K562 (cell line): ENCODE measurements at regions not wholly inside any gene's neighbourhood (a gene's known extent, or its start where the extent isn't known, plus 50 kb on each side); places are given as distances from the start of the nearest gene placed in this dataset.

ENCODE experiments used
- ATAC-seq: fragments of 200-7000 bp; cut with Tn5 transposase; 3 replicates; pipeline ENCODE4 v1.9.1; 2020; ENCODE audit warnings: moderate library complexity
- BruUV-seq: library from RNA; stranded (reverse); fragments of 400-500 nt; replicated peaks from 2 replicates; lab custom pipeline; 2021; lab: Mats Ljungman, UMichigan
- CTCF ChIA-PET: fragments of 300-600 bp; formaldehyde crosslinking; extraction: SDS; loops from one replicate; lab custom pipeline; 2021; ENCODE audit warnings: low intra/inter-chr PET ratio; lab: Yijun Ruan, JAX
- POLR2A ChIA-PET: fragments of 300-600, 350-650 bp; sonication (Branson Sonifier 250); formaldehyde crosslinking; extraction: SDS; loops from one replicate; lab custom pipeline; 2021; ENCODE audit warnings: antibody characterized with exemption, inconsistent platforms; lab: Yijun Ruan, JAX
- DNase-seq, 4 experiments: peaks; one replicate each; pipeline versions ENCODE4 v3.0.0 to v3.0.0-alpha.2; 2011 to 2018; ENCODE audit warnings: low spot score in 3 of 4, mixed read lengths in 3 of 4; ENCODE audit errors: extremely low read depth in 1 of 4
- FAIRE-seq: peaks from 2 replicates; lab custom pipeline; 2011; peaks lifted over from hg19 to GRCh38; lab: Jason Lieb, UNC
- H2AFZ ChIP-seq: 2 replicates; pipeline ENCODE4 v1.6.0; 2011; ENCODE audit warnings: low read depth, low read length, control low read depth, inconsistent platforms
- H3K27ac ChIP-seq: fragments of 200-600 bp; 3 replicates; pipeline ENCODE4 v1.8.0; 2011; ENCODE audit warnings: low read depth, mild to moderate bottlenecking, control low read depth, inconsistent platforms, low read length, moderate library complexity, mixed read lengths; ENCODE audit errors: extremely low read depth
- H3K27me3 ChIP-seq, 2 experiments: fragments of 300-600 bp in 1 of 2; 2 replicates in 1 of 2; 3 replicates in 1 of 2; pipeline versions ENCODE4 v1.6.0 to v1.8.0; 2011; ENCODE audit warnings: inconsistent platforms in 2 of 2, low read length in 2 of 2, mild to moderate bottlenecking in 1 of 2, mixed read lengths in 1 of 2, moderate library complexity in 1 of 2; ENCODE audit not compliant: control insufficient read depth in 2 of 2, insufficient read depth in 2 of 2
- H3K36me3 ChIP-seq: fragments of 300-600 bp; 3 replicates; pipeline ENCODE4 v1.8.0; 2011; ENCODE audit warnings: mild to moderate bottlenecking, low read length, inconsistent platforms; ENCODE audit not compliant: control insufficient read depth, insufficient read depth
- H3K4me1 ChIP-seq, 2 experiments: fragments of 200-600 bp in 1 of 2; replicated peaks in 1 of 2; 2 replicates in 1 of 2; 3 replicates in 1 of 2; pipeline versions ENCODE4 v1.5.1 to v1.8.0; 2011; ENCODE audit warnings: inconsistent platforms in 2 of 2, low read length in 2 of 2, mild to moderate bottlenecking in 1 of 2, mixed read lengths in 1 of 2, moderate library complexity in 1 of 2; ENCODE audit not compliant: control insufficient read depth in 2 of 2, insufficient read depth in 2 of 2
- H3K4me2 ChIP-seq: 2 replicates; pipeline ENCODE4 v1.6.1; 2011; ENCODE audit warnings: low read length, control low read depth, inconsistent platforms, mixed read lengths; ENCODE audit not compliant: insufficient read depth
- H3K4me3 ChIP-seq: fragments of 200-600 bp; sonication (generic), shearing (Covaris generic); 2 replicates; pipeline ENCODE4 v1.5.1; 2016; ENCODE audit warnings: control low read depth, inconsistent platforms
- H3K79me2 ChIP-seq: fragments of 200-600 bp; 3 replicates; pipeline ENCODE4 v1.8.0; 2011; ENCODE audit warnings: low read length, inconsistent platforms; ENCODE audit not compliant: control insufficient read depth, insufficient read depth
- H3K9ac ChIP-seq, 2 experiments: 2 replicates each; pipeline versions ENCODE4 v1.6.0 to v1.6.1; 2011; ENCODE audit warnings: low read depth in 2 of 2, low read length in 2 of 2, control low read depth in 1 of 2, inconsistent platforms in 1 of 2, mild to moderate bottlenecking in 1 of 2, mixed read lengths in 1 of 2; ENCODE audit not compliant: insufficient read depth in 1 of 2
- H3K9me1 ChIP-seq: one replicate; pipeline ENCODE4 v1.6.0; 2011; ENCODE audit warnings: inconsistent platforms, mild to moderate bottlenecking, low read length, moderate library complexity; ENCODE audit not compliant: control insufficient read depth, insufficient read depth
- H3K9me3 ChIP-seq: replicated peaks from 2 replicates; pipeline ENCODE4 v1.5.1; 2011; ENCODE audit warnings: low read depth, low read length, inconsistent platforms; ENCODE audit not compliant: control insufficient read depth, insufficient read depth
- H4K20me1 ChIP-seq: replicated peaks from 2 replicates; pipeline ENCODE4 v1.6.1; 2011; ENCODE audit warnings: low read length, inconsistent platforms, mixed read lengths; ENCODE audit not compliant: control insufficient read depth, insufficient read depth
- DNMT1 ChIP-seq: fragments of 450-650 bp; IDR thresholded peaks from 2 replicates; pipeline ENCODE4 v1.6.1; 2016; ENCODE audit warnings: antibody characterized with exemption, mild to moderate bottlenecking
- EWSR1 ChIP-seq: fragments of 450-650 bp; IDR thresholded peaks from 2 replicates; pipeline ENCODE4 v1.6.1; 2018; ENCODE audit warnings: borderline replicate concordance, mild to moderate bottlenecking, low read depth, moderate library complexity; ENCODE audit not compliant: partially characterized antibody
- HNRNPH1 ChIP-seq: fragments of 200-400 bp; formaldehyde crosslinking; optimal IDR thresholded peaks from 2 replicates; pipeline ENCODE3; 2017; ENCODE audit warnings: low read depth, mild to moderate bottlenecking, low read length, moderate library complexity
- KDM5B ChIP-seq: fragments of 200-600 bp; sonication (generic); IDR thresholded peaks from 2 replicates; pipeline ENCODE4 v1.6.1; 2012; ENCODE audit warnings: low read depth, mild to moderate bottlenecking, moderate library complexity, low read length, control low read depth, inconsistent platforms; ENCODE audit not compliant: insufficient replicate concordance
- NR3C1 ChIP-seq: sonication (generic); formaldehyde crosslinking; IDR thresholded peaks from 2 replicates; pipeline ENCODE4 v1.8.1; 2022; ENCODE audit warnings: missing genetic modification reagents
- RAD51 ChIP-seq: fragments of 450-650 bp; IDR thresholded peaks from 2 replicates; pipeline ENCODE4 v1.7.1; 2016; ENCODE audit warnings: low read depth, mild to moderate bottlenecking, borderline replicate concordance
- RBFOX2 ChIP-seq: fragments of 200-400 bp; formaldehyde crosslinking; IDR thresholded peaks from 2 replicates; pipeline ENCODE4 v1.6.1; 2017; ENCODE audit warnings: low read depth, mild to moderate bottlenecking, low read length, moderate library complexity
- SAFB2 ChIP-seq: fragments of 200-400 bp; formaldehyde crosslinking; IDR thresholded peaks from 2 replicates; pipeline ENCODE4 v1.6.1; 2018; ENCODE audit warnings: borderline replicate concordance, low read length, low read depth, moderate library complexity; ENCODE audit not compliant: severe bottlenecking
- ZEB2 ChIP-seq: fragments of 450-650 bp; IDR thresholded peaks from 2 replicates; pipeline ENCODE4 v1.6.1; 2016
- WGBS: fragments of 100-300 bp; shearing (Covaris generic); methylation state at CpG from one replicate; pipeline ENCODE4 v1.1.6; 2016; ENCODE audit warnings: low coverage, mixed read lengths; ENCODE audit not compliant: insufficient coverage; ENCODE audit errors: missing lambda C conversion rate; 5-methylcytosine and 5-hydroxymethylcytosine counted together
- in situ Hi-C: fragments of 300-500 bp; cut with MboI; formaldehyde crosslinking; loops from 4 replicates; pipeline ENCODE4 v1.15.0; 2018; ENCODE audit warnings: inconsistent platforms, mixed read lengths
- intact Hi-C: fragments of 100-400 bp; cut with micrococcal nuclease; formaldehyde crosslinking; loops from 2 replicates; pipeline ENCODE4 v1.14.2; 2022
- TF ChIP-seq, protein P1 (sequence below): sonication (generic); formaldehyde crosslinking; IDR thresholded peaks from 2 replicates; pipeline ENCODE4 v1.5.0; 2020; ENCODE audit warnings: missing genetic modification reagents
- TF ChIP-seq, protein P2 (sequence below): IDR thresholded peaks from 2 replicates; pipeline ENCODE4 v1.6.1; 2014; ENCODE audit warnings: antibody characterized with exemption
- TF ChIP-seq, protein P3 (sequence below): fragments of 450-650 bp; IDR thresholded peaks from 2 replicates; pipeline ENCODE4 v1.6.1; 2016; ENCODE audit warnings: antibody characterized with exemption
- TF ChIP-seq, protein P4 (sequence below): fragments of 450-650 bp; formaldehyde crosslinking; IDR thresholded peaks from 2 replicates; pipeline ENCODE4 v1.4.0; 2022; ENCODE audit warnings: mild to moderate bottlenecking, moderate library complexity

DNA sequence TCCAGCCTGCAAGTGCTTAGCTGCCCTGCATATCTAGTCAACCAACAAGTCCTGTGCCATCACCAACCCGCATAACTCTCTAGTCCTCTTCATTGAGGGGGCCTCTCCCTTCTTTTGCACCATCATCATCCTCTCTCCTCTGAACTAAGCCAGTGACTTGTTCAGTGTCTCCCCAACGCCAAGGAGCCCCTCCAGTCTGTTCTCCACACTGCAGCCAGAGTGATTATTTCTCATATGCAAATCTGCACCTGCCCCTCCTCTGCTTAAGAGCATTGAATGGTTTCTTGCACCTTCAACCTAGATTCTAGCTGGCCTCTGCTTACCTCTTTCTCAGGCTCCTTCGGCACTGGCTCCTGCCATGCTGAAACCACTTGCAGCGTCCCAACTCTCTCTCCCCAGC, 141.8 kb downstream of the FAM161A start:
- Histone ChIP-seq H3K27ac (no peak overlapping the region), H3K4me1 (peaks cover 0 to 3% of the 10 kb centered on the region in 2 experiments; a peak in 2 of 5 replicates), H3K27me3 (peaks cover 3 to 39% of the 10 kb centered on the region in 2 experiments; a peak in 4 of 5 replicates), H3K9me3 (no peaks in the 10 kb centered on the region), H4K20me1 (no peaks in the 10 kb centered on the region; the same call in 1 of the 2 replicates), H3K9ac (no peak overlapping the region), H3K36me3 (no peaks in the 10 kb centered on the region), H2AFZ (no peak overlapping the region), H3K4me3 (no peak overlapping the region), H3K4me2 (no peak overlapping the region), H3K9me1 (no peaks in the 10 kb centered on the region), H3K79me2 (no peaks in the 10 kb centered on the region)
- WGBS, result 3% methylated on average over 4 of the region's 4 CpGs
- FAIRE-seq (no peak), ATAC-seq (no peak), DNase-seq (no peak)
- POLR2A ChIA-PET, result interaction anchor here (0.6 kb wide), 1 partner anchor 134 kb away, joined by 3 read pairs; no protein-coding TSS in a partner anchor
- in situ Hi-C loops (no loop called here), intact Hi-C loops (no loop called here)
- CTCF ChIA-PET, result no interaction called here
- BruUV-seq, result no TSS peak
- no peak for TF ChIP-seq HNRNPH1
- TF ChIP-seq, protein P1, sequence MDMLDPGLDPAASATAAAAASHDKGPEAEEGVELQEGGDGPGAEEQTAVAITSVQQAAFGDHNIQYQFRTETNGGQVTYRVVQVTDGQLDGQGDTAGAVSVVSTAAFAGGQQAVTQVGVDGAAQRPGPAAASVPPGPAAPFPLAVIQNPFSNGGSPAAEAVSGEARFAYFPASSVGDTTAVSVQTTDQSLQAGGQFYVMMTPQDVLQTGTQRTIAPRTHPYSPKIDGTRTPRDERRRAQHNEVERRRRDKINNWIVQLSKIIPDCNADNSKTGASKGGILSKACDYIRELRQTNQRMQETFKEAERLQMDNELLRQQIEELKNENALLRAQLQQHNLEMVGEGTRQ (CRISPR knock-in tag), result no peak
- no peak for TF ChIP-seq KDM5B
- no peak for TF ChIP-seq SAFB2
- TF ChIP-seq, protein P2, sequence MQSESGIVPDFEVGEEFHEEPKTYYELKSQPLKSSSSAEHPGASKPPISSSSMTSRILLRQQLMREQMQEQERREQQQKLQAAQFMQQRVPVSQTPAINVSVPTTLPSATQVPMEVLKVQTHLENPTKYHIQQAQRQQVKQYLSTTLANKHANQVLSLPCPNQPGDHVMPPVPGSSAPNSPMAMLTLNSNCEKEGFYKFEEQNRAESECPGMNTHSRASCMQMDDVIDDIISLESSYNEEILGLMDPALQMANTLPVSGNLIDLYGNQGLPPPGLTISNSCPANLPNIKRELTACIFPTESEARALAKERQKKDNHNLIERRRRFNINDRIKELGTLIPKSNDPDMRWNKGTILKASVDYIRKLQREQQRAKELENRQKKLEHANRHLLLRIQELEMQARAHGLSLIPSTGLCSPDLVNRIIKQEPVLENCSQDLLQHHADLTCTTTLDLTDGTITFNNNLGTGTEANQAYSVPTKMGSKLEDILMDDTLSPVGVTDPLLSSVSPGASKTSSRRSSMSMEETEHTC, result no peak
- TF ChIP-seq, protein P3, sequence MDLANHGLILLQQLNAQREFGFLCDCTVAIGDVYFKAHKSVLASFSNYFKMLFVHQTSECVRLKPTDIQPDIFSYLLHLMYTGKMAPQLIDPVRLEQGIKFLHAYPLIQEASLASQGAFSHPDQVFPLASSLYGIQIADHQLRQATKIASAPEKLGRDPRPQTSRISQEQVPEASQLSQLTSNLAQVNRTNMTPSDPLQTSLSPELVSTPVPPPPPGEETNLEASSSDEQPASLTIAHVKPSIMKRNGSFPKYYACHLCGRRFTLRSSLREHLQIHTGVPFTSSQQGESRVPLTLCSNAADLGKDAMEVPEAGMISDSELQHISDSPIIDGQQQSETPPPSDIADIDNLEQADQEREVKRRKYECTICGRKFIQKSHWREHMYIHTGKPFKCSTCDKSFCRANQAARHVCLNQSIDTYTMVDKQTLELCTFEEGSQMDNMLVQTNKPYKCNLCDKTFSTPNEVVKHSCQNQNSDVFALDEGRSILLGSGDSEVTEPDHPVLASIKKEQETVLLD, result no peak
- no peak for TF ChIP-seq ZEB2
- TF ChIP-seq, protein P4, sequence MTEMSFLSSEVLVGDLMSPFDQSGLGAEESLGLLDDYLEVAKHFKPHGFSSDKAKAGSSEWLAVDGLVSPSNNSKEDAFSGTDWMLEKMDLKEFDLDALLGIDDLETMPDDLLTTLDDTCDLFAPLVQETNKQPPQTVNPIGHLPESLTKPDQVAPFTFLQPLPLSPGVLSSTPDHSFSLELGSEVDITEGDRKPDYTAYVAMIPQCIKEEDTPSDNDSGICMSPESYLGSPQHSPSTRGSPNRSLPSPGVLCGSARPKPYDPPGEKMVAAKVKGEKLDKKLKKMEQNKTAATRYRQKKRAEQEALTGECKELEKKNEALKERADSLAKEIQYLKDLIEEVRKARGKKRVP (CRISPR knock-in tag), result no peak
- TF ChIP-seq RBFOX2, result no peak
- TF ChIP-seq DNMT1, result no peak
- TF ChIP-seq EWSR1, result no peak
- TF ChIP-seq RAD51, result no peak
- no peak for TF ChIP-seq NR3C1 (CRISPR knock-in tag)
